Natural killer cell (primary cell): ENCODE measurements at regions not wholly inside any gene's neighbourhood (a gene's known extent, or its start where the extent isn't known, plus 50 kb on each side); places are given as distances from the start of the nearest gene placed in this dataset.

Source experiments
- ATAC-seq, 3 donors: fragments of 150-1000 bp in 2 of 3; fragments of 200-7000 bp in 1 of 3; cut with Tn5 transposase; 1 replicate in 1 of 3; 2 replicates in 2 of 3; pipeline ENCODE4 v1.10.0; 2021; ENCODE audit warnings: mild to moderate bottlenecking in 2 of 3, moderate library complexity in 2 of 3
- DNase-seq, 2 donors: peaks; one replicate each; pipeline versions ENCODE4 v3.0.0 to v3.0.0-alpha.2; 2013 to 2021; ENCODE audit warnings: mixed read lengths in 1 of 2
- H3K27ac ChIP-seq: one replicate; pipeline ENCODE4 v1.5.1; 2013; ENCODE audit warnings: mild to moderate bottlenecking, low read length
- H3K27me3 ChIP-seq: one replicate; pipeline ENCODE4 v1.6.1; 2013; ENCODE audit warnings: low read length; ENCODE audit not compliant: control insufficient read depth, insufficient read depth
- H3K36me3 ChIP-seq: one replicate; pipeline ENCODE4 v1.6.1; 2013; ENCODE audit warnings: low read length; ENCODE audit not compliant: control insufficient read depth, insufficient read depth
- H3K4me1 ChIP-seq: one replicate; pipeline ENCODE4 v1.6.1; 2013; ENCODE audit warnings: low read length; ENCODE audit not compliant: control insufficient read depth, insufficient read depth
- H3K4me3 ChIP-seq: one replicate; pipeline ENCODE4 v1.5.1; 2013; ENCODE audit warnings: low read length
- H3K9me3 ChIP-seq: one replicate; pipeline ENCODE4 v1.6.1; 2013; ENCODE audit warnings: low read length; ENCODE audit not compliant: control insufficient read depth, insufficient read depth
- H3K27ac Mint-ChIP-seq, 2 donors: one replicate each; pipeline ENCODE4 v1.8.0; 2022; ENCODE audit warnings: mild to moderate bottlenecking in 2 of 2, mixed read lengths in 2 of 2, moderate library complexity in 1 of 2
- H3K27me3 Mint-ChIP-seq, 2 donors: one replicate each; pipeline ENCODE4 v1.8.0; 2022; ENCODE audit warnings: low read depth in 2 of 2, mixed read lengths in 2 of 2
- H3K36me3 Mint-ChIP-seq: one replicate; pipeline ENCODE4 v1.8.0; 2022; ENCODE audit warnings: mixed read lengths
- H3K4me1 Mint-ChIP-seq, 2 donors: one replicate each; pipeline ENCODE4 v1.8.0; 2022; ENCODE audit warnings: mixed read lengths in 2 of 2
- H3K4me3 Mint-ChIP-seq: one replicate; pipeline ENCODE4 v1.8.0; 2022; ENCODE audit warnings: mild to moderate bottlenecking, moderate library complexity, mixed read lengths
- H3K9me3 Mint-ChIP-seq, 2 donors: one replicate each; pipeline ENCODE4 v1.8.0; 2022; ENCODE audit warnings: mixed read lengths in 2 of 2
- WGBS: methylation state at CpG from one replicate; pipeline ENCODE4 v1.1.7; 2013; ENCODE audit warnings: missing lambda C conversion rate; ENCODE audit not compliant: insufficient coverage; 5-methylcytosine and 5-hydroxymethylcytosine counted together
- intact Hi-C: fragments of 100-400 bp; cut with micrococcal nuclease; formaldehyde crosslinking; loops from one replicate; pipeline ENCODE4 v1.14.2; 2022
- TF ChIP-seq, protein P1 (sequence below): fragments of 200-600 bp; IDR thresholded peaks from one replicate; pipeline ENCODE4 v1.8.0; 2022; ENCODE audit warnings: antibody characterized with exemption

DNA sequence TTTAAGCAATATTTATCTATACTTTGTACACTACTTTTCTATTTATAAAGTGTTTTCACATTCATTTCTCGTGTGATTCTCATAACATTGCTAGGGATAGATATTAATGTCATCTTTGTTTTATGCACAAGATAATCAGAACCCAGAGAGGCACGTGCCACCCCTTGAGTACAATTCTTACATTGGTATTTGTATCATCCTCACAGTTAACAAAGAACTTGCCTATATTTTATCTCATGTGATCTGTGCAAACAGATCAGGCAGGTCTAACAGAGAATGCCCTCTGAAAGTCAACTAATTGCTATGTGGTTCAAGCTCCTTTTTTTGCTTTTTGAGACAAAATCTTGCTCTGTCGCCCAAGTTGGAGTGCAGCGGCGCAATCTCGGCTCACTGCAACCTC, 604.5 kb downstream of the LMO4 start:
- no peak overlapping the region for H3K4me3 ChIP-seq
- ATAC-seq = no peak
- H3K27ac ChIP-seq = no peak overlapping the region
- peaks cover 8% of the 10 kb centered on the region for H3K36me3 Mint-ChIP-seq
- no peaks in the 10 kb centered on the region for H3K4me1 Mint-ChIP-seq
- DNase-seq = no peak
- H3K4me3 Mint-ChIP-seq = no peak overlapping the region
- intact Hi-C loops = no loop called here
- H3K4me1 ChIP-seq = no peaks in the 10 kb centered on the region
- H3K27me3 ChIP-seq = no peaks in the 10 kb centered on the region
- no peaks in the 10 kb centered on the region for H3K27me3 Mint-ChIP-seq
- 95% methylated on average over 6 of the region's 6 CpGs for WGBS
- H3K9me3 ChIP-seq = no peaks in the 10 kb centered on the region
- TF ChIP-seq, protein P1, sequence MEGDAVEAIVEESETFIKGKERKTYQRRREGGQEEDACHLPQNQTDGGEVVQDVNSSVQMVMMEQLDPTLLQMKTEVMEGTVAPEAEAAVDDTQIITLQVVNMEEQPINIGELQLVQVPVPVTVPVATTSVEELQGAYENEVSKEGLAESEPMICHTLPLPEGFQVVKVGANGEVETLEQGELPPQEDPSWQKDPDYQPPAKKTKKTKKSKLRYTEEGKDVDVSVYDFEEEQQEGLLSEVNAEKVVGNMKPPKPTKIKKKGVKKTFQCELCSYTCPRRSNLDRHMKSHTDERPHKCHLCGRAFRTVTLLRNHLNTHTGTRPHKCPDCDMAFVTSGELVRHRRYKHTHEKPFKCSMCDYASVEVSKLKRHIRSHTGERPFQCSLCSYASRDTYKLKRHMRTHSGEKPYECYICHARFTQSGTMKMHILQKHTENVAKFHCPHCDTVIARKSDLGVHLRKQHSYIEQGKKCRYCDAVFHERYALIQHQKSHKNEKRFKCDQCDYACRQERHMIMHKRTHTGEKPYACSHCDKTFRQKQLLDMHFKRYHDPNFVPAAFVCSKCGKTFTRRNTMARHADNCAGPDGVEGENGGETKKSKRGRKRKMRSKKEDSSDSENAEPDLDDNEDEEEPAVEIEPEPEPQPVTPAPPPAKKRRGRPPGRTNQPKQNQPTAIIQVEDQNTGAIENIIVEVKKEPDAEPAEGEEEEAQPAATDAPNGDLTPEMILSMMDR = no peak
- H3K9me3 Mint-ChIP-seq = peaks cover 3 to 9% of the 10 kb centered on the region in 2 donors
- no peak overlapping the region for H3K27ac Mint-ChIP-seq
- no peaks in the 10 kb centered on the region for H3K36me3 ChIP-seq

DNA sequence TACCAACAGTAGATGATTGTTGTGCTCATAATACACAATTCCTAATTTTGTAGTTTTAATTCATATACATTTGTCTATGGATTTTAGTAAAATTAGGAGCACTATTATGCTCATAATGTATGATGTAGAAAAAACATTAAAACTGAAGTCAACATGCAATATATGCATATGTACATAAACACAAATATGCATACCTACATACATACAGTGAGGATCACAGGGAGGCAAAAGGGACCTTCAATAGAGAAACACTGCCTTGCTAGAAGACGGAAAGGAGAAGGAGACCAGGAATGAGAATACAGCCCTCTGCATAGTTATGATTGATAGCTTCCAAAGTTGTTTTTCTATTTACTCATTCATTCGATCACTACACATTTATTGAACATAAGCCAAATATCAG, 606.5 kb downstream of the LMO4 start:
- Mint-ChIP-seq H3K4me3 (no peak overlapping the region), H3K27me3 (no peaks in the 10 kb centered on the region), H3K4me1 (no peaks in the 10 kb centered on the region), H3K36me3 (peaks cover 8% of the 10 kb centered on the region), H3K27ac (no peak overlapping the region), H3K9me3 (peaks cover 3 to 9% of the 10 kb centered on the region in 2 donors)
- 93% methylated on average over 2 of the region's 2 CpGs for WGBS
- ATAC-seq (no peak), DNase-seq (no peak)
- no peaks in the 10 kb centered on the region for H3K9me3 ChIP-seq
- H3K27me3 ChIP-seq = no peaks in the 10 kb centered on the region
- H3K36me3 ChIP-seq = no peaks in the 10 kb centered on the region
- no peak overlapping the region for H3K27ac ChIP-seq
- no peak overlapping the region for H3K4me3 ChIP-seq
- H3K4me1 ChIP-seq = no peaks in the 10 kb centered on the region
- intact Hi-C loops = no loop called here
- TF ChIP-seq, protein P1 = no peak

DNA sequence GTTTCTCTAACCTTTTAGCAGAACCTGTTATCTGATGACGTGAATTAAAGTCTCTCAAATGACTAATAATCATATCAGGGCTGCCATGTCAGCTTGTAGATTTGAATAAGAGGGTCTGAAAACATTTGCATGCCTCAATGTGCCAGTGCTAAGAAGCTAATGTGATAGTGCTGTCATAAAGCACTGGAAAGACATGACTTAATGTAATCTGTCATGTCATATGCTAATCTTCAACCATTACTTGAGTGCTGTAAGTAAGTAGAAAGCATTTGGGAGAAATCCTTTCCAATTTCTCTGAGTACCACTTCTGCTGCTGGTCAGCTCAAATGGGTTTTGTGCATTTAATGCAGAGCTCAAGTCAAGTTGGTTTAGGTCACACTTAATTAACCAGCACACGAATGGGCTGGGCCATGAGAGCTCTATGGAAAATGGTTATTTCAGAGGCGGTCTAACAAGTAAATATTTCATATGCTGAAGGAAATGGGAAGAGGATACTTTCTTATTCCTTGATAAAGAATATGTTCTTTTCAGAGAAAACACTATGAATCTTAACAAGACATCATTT, 609.2 kb downstream of the LMO4 start:
- Histone ChIP-seq H3K27ac (no peak overlapping the region), H3K27me3 (no peaks in the 10 kb centered on the region), H3K4me1 (no peaks in the 10 kb centered on the region), H3K9me3 (no peaks in the 10 kb centered on the region), H3K4me3 (no peak overlapping the region), H3K36me3 (no peaks in the 10 kb centered on the region)
- no peaks in the 10 kb centered on the region for H3K9me3 Mint-ChIP-seq
- no peaks in the 10 kb centered on the region for H3K27me3 Mint-ChIP-seq
- H3K36me3 Mint-ChIP-seq = no peaks in the 10 kb centered on the region
- ATAC-seq = no peak
- no peaks in the 10 kb centered on the region for H3K4me1 Mint-ChIP-seq
- TF ChIP-seq, protein P1 = no peak
- H3K4me3 Mint-ChIP-seq = no peak overlapping the region
- intact Hi-C loops = no loop called here
- no peak overlapping the region for H3K27ac Mint-ChIP-seq
- WGBS = 97% methylated on average over 2 of the region's 3 CpGs
- DNase-seq = no peak

DNA sequence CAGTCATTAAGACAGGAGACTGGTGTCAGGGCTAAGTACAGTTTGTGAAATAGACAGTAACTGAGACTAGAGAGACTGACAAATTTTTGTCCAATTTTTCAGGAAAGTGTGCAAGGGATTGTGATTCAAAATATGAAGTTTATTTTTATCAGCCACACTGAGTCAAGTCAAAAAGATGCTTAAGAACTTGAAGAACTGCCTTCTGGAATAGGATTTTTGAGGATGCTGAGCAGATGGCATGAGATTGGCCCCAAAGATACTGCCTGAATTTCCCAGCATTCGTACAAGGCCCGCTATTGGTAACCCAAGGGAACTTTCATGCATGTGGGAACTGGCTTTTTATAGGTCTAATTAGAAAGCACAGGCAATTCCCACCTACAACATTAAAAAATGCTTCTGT, 610.0 kb downstream of the LMO4 start:
- WGBS = 92% methylated on average over 2 of the region's 2 CpGs
- TF ChIP-seq, protein P1 = no peak
- peaks cover 0 to 3% of the 10 kb centered on the region in 2 donors for H3K27me3 Mint-ChIP-seq

More for the DNA sequence above, 610.0 kb downstream of the LMO4 start:
- Histone ChIP-seq H3K27me3 (no peaks in the 10 kb centered on the region), H3K9me3 (no peaks in the 10 kb centered on the region), H3K4me1 (no peaks in the 10 kb centered on the region), H3K36me3 (no peaks in the 10 kb centered on the region), H3K4me3 (no peak overlapping the region), H3K27ac (no peak overlapping the region)
- no peaks in the 10 kb centered on the region for H3K36me3 Mint-ChIP-seq
- H3K27ac Mint-ChIP-seq = no peak overlapping the region
- intact Hi-C loops = no loop called here
- ATAC-seq (no peak), DNase-seq (no peak)
- no peaks in the 10 kb centered on the region for H3K9me3 Mint-ChIP-seq
- no peak overlapping the region for H3K4me3 Mint-ChIP-seq
- H3K4me1 Mint-ChIP-seq = no peaks in the 10 kb centered on the region
